ENCODE measurements at regions not wholly inside any gene's neighbourhood (a gene's known extent, or its start where the extent isn't known, plus 50 kb on each side); places are given as distances from the start of the nearest gene placed in this dataset.

- H3K27ac ChIP-seq (ENCODE audit: low read depth, low read length, poor library complexity, severe bottlenecking), result no peak overlapping the region
- no peaks in the 10 kb centered on the region for H4K20me1 ChIP-seq (ENCODE audit: insufficient read depth, low read length)
- H3K4me1 ChIP-seq (ENCODE audit: insufficient read depth, low read length, severe bottlenecking), result no peaks in the 10 kb centered on the region
- H2AFZ ChIP-seq (ENCODE audit: low read length), result no peak overlapping the region
- H3K4me3 ChIP-seq (ENCODE audit: low read depth, low read length, poor library complexity, severe bottlenecking), result no peak overlapping the region
- no peaks in the 10 kb centered on the region for H3K36me3 ChIP-seq (ENCODE audit: insufficient read depth, low read length)
- peaks cover 9% of the 10 kb centered on the region; the same call in 1 of the 2 replicates for H3K27me3 ChIP-seq (ENCODE audit: insufficient read depth, low read length)
- no peaks in the 10 kb centered on the region for H3K9me3 ChIP-seq (ENCODE audit: low read length)
- no peaks in the 10 kb centered on the region for H3K9me2 ChIP-seq (ENCODE audit: low read depth, low read length)
- H3K9ac ChIP-seq (ENCODE audit: low read length), result no peak overlapping the region
- H3F3A ChIP-seq (ENCODE audit: insufficient read depth, low read length), result no peaks in the 10 kb centered on the region
- TF ChIP-seq CTCF (IDR thresholded peaks at IDR 0.05; ENCODE audit: low read length) (no peak), EZH2 (IDR thresholded peaks at IDR 0.05; ENCODE audit: borderline replicate concordance, low read length) (no peak)
- no peaks in the 10 kb centered on the region for H3K79me2 ChIP-seq (ENCODE audit: insufficient read depth, low read length)
- H3K4me2 ChIP-seq (ENCODE audit: low read length), result no peak overlapping the region
These were observed 66.3 kb upstream of the ZFR start for GRCh38 chr5:32510860-32511259.

GRCh38 chr5:32508806-32509805, 64.6 kb upstream of the ZFR start:
- Histone ChIP-seq H3K27ac (ENCODE audit: low read depth, low read length, poor library complexity, severe bottlenecking) (no peak overlapping the region), H3K9me3 (ENCODE audit: low read length) (no peaks in the 10 kb centered on the region), H2AFZ (ENCODE audit: low read length) (no peak overlapping the region), H3K4me2 (ENCODE audit: low read length) (no peak overlapping the region), H3K27me3 (ENCODE audit: insufficient read depth, low read length) (peaks cover 9% of the 10 kb centered on the region; the same call in 1 of the 2 replicates), H3K9me2 (ENCODE audit: low read depth, low read length) (no peaks in the 10 kb centered on the region), H3F3A (ENCODE audit: insufficient read depth, low read length) (no peaks in the 10 kb centered on the region), H3K4me3 (ENCODE audit: low read depth, low read length, poor library complexity, severe bottlenecking) (no peak overlapping the region), H4K20me1 (ENCODE audit: insufficient read depth, low read length) (no peaks in the 10 kb centered on the region), H3K4me1 (ENCODE audit: insufficient read depth, low read length, severe bottlenecking) (no peaks in the 10 kb centered on the region), H3K79me2 (ENCODE audit: insufficient read depth, low read length) (no peaks in the 10 kb centered on the region), H3K9ac (ENCODE audit: low read length) (no peak overlapping the region), H3K36me3 (ENCODE audit: insufficient read depth, low read length) (no peaks in the 10 kb centered on the region)
- TF ChIP-seq CTCF (IDR thresholded peaks at IDR 0.05; ENCODE audit: low read length), result no peak
- TF ChIP-seq EZH2 (IDR thresholded peaks at IDR 0.05; ENCODE audit: borderline replicate concordance, low read length), result no peak

- no peak overlapping the region for H3K27ac ChIP-seq (ENCODE audit: low read depth, low read length, poor library complexity, severe bottlenecking)
These were observed 63.3 kb upstream of the ZFR start for GRCh38 chr5:32507738-32508434.

More at GRCh38 chr5:32507738-32508434, 63.3 kb upstream of the ZFR start:
- Histone ChIP-seq H3K9me3 (ENCODE audit: low read length) (no peaks in the 10 kb centered on the region), H3F3A (ENCODE audit: insufficient read depth, low read length) (no peaks in the 10 kb centered on the region), H4K20me1 (ENCODE audit: insufficient read depth, low read length) (no peaks in the 10 kb centered on the region), H3K27me3 (ENCODE audit: insufficient read depth, low read length) (peaks cover 9% of the 10 kb centered on the region; the same call in 1 of the 2 replicates), H2AFZ (ENCODE audit: low read length) (no peak overlapping the region), H3K9me2 (ENCODE audit: low read depth, low read length) (no peaks in the 10 kb centered on the region), H3K79me2 (ENCODE audit: insufficient read depth, low read length) (no peaks in the 10 kb centered on the region), H3K4me3 (ENCODE audit: low read depth, low read length, poor library complexity, severe bottlenecking) (no peak overlapping the region), H3K9ac (ENCODE audit: low read length) (no peak overlapping the region), H3K4me1 (ENCODE audit: insufficient read depth, low read length, severe bottlenecking) (no peaks in the 10 kb centered on the region), H3K4me2 (ENCODE audit: low read length) (no peak overlapping the region), H3K36me3 (ENCODE audit: insufficient read depth, low read length) (no peaks in the 10 kb centered on the region)
- TF ChIP-seq EZH2 (IDR thresholded peaks at IDR 0.05; ENCODE audit: borderline replicate concordance, low read length), result no peak
- TF ChIP-seq CTCF (IDR thresholded peaks at IDR 0.05; ENCODE audit: low read length), result no peak

Data from OCI-LY1 (cell line).